CD8-positive, alpha-beta memory T cell (primary cell): ENCODE measurements at regions not wholly inside any gene's neighbourhood (a gene's known extent, or its start where the extent isn't known, plus 50 kb on each side); places are given as distances from the start of the nearest gene placed in this dataset.

Source experiments
- CTCF ChIA-PET: fragments of 350-600 bp; sonication (Branson Sonifier 250); formaldehyde crosslinking; loops from one replicate; lab custom pipeline; 2021; ENCODE audit warnings: antibody characterized with exemption; lab: Charles Lee
- POLR2A ChIA-PET: fragments of 350-600 bp; sonication (Branson Sonifier 250); formaldehyde crosslinking; loops from one replicate; lab custom pipeline; 2021; ENCODE audit warnings: antibody characterized with exemption; lab: Charles Lee
- DNase-seq, 5 donors: peaks; one replicate each; pipeline versions ENCODE4 v3.0.0 to v3.0.0-alpha.2; 2020 to 2022; ENCODE audit warnings: mixed read lengths in 1 of 5
- H3K27ac ChIP-seq: one replicate; pipeline ENCODE4 v1.7.0; 2013; ENCODE audit warnings: low read depth, mild to moderate bottlenecking, low read length, moderate library complexity
- H3K27me3 ChIP-seq: 2 replicates; pipeline ENCODE4 v1.7.0; 2013; ENCODE audit warnings: low read length, mild to moderate bottlenecking; ENCODE audit not compliant: insufficient read depth, poor library complexity, severe bottlenecking
- H3K36me3 ChIP-seq: 2 replicates; pipeline ENCODE4 v1.7.0; 2013; ENCODE audit warnings: mild to moderate bottlenecking, low read length, moderate library complexity; ENCODE audit not compliant: insufficient read depth
- H3K4me1 ChIP-seq: 2 replicates; pipeline ENCODE4 v1.7.0; 2013; ENCODE audit warnings: mild to moderate bottlenecking, low read length, moderate library complexity; ENCODE audit not compliant: insufficient read depth
- H3K4me3 ChIP-seq: 2 replicates; pipeline ENCODE4 v1.7.0; 2013; ENCODE audit warnings: mild to moderate bottlenecking, low read length
- H3K9me3 ChIP-seq: 2 replicates; pipeline ENCODE4 v1.7.0; 2013; ENCODE audit warnings: mild to moderate bottlenecking, low read length
- H3K27ac Mint-ChIP-seq, 8 donors: one replicate each; pipeline ENCODE4 v1.8.0; 2020 to 2021; ENCODE audit warnings: mixed read lengths in 8 of 8, mild to moderate bottlenecking in 6 of 8, inconsistent platforms in 3 of 8, moderate library complexity in 3 of 8
- H3K27me3 Mint-ChIP-seq, 2 donors: one replicate each; pipeline ENCODE4 v1.8.0; 2020 to 2021; ENCODE audit warnings: mixed read lengths in 2 of 2, mild to moderate bottlenecking in 1 of 2, moderate library complexity in 1 of 2
- H3K36me3 Mint-ChIP-seq, 3 donors: one replicate each; pipeline ENCODE4 v1.8.0; 2020 to 2021; ENCODE audit warnings: mixed read lengths in 3 of 3, inconsistent platforms in 1 of 3, mild to moderate bottlenecking in 1 of 3
- H3K4me1 Mint-ChIP-seq, 3 donors: one replicate each; pipeline ENCODE4 v1.8.0; 2020 to 2021; ENCODE audit warnings: mixed read lengths in 3 of 3, inconsistent platforms in 1 of 3, mild to moderate bottlenecking in 1 of 3
- H3K4me3 Mint-ChIP-seq, 7 donors: one replicate each; pipeline ENCODE4 v1.8.0; 2020 to 2021; ENCODE audit warnings: mixed read lengths in 7 of 7, mild to moderate bottlenecking in 6 of 7, moderate library complexity in 4 of 7, inconsistent platforms in 2 of 7
- H3K9me3 Mint-ChIP-seq, 5 donors: one replicate each; pipeline ENCODE4 v1.8.0; 2020 to 2022; ENCODE audit warnings: mixed read lengths in 5 of 5, mild to moderate bottlenecking in 3 of 5, moderate library complexity in 2 of 5, inconsistent platforms in 1 of 5

DNA sequence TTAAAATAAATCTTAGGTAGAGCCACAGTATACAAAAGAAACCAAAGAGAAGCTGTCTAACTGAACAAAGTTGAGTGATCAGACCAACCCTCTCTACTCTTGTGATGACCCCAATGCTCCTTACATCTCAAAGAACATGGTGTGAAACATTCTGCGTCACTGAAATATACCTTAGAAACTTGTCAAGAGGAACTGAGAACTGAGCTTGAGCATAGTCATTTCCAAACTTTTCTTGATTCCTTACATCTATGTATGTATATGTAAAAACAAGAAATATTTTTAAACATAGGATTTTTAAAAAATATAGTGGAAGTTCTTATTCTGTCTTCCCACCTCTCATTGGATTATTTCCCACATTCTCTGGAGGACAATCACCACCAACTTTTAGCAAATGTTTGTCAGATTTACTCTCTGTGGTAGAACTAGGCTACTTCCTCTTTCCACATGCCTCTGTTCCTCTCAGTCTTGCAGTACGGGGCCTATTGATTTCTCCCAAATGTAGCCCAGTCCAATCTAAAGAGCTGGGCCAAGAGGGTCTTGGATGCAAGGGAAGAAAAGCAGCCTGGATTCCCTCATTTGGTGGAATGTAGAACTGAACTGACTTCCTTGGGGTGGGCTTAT lies 98.2 kb upstream of the HHIP start:
- no peak for DNase-seq
- no peaks in the 10 kb centered on the region for H3K36me3 Mint-ChIP-seq
- H3K9me3 Mint-ChIP-seq: peaks cover 0 to 8% (median 4%) of the 10 kb centered on the region in 5 donors
- Histone ChIP-seq H3K27ac (no peak overlapping the region), H3K4me3 (no peak overlapping the region), H3K27me3 (no peaks in the 10 kb centered on the region), H3K9me3 (no peaks in the 10 kb centered on the region), H3K4me1 (no peaks in the 10 kb centered on the region), H3K36me3 (no peaks in the 10 kb centered on the region)
- no peak overlapping the region for H3K4me3 Mint-ChIP-seq
- no peaks in the 10 kb centered on the region for H3K4me1 Mint-ChIP-seq
- POLR2A ChIA-PET: no interaction called here
- no peak overlapping the region for H3K27ac Mint-ChIP-seq
- no peaks in the 10 kb centered on the region for H3K27me3 Mint-ChIP-seq
- CTCF ChIA-PET: no interaction called here

DNA sequence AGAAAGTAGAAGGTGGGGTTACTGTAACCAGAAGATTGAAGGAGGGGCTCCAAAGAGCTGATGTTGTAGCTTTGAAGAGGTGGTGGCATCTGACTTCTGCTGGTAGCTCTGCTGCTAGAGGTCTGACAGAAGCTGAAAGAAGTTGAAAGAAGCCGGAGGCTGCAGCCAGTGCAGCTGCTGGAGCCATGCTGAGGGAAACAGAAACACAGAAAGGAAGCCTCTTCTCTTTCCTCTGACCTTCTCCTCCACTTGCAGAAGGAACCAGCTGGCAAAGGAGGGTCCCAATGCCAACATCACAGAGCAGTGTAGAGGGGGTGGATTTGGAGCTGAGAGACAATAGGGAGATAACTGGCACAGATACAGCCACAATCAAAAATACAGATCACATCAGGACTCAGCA lies 89.3 kb upstream of the HHIP start:
- Histone ChIP-seq H3K9me3 (no peaks in the 10 kb centered on the region), H3K4me3 (no peak overlapping the region), H3K27me3 (no peaks in the 10 kb centered on the region), H3K36me3 (no peaks in the 10 kb centered on the region), H3K4me1 (no peaks in the 10 kb centered on the region), H3K27ac (no peak overlapping the region)
- CTCF ChIA-PET: interaction anchor here (0.6 kb wide), 1 partner anchor 63 kb away, joined by 3 read pairs; no protein-coding TSS in a partner anchor
- Mint-ChIP-seq H3K27ac (no peak overlapping the region), H3K27me3 (no peaks in the 10 kb centered on the region), H3K4me1 (no peaks in the 10 kb centered on the region), H3K4me3 (no peak overlapping the region), H3K9me3 (no peaks in the 10 kb centered on the region), H3K36me3 (no peaks in the 10 kb centered on the region)
- DNase-seq: no peak
- POLR2A ChIA-PET: no interaction called here

DNA sequence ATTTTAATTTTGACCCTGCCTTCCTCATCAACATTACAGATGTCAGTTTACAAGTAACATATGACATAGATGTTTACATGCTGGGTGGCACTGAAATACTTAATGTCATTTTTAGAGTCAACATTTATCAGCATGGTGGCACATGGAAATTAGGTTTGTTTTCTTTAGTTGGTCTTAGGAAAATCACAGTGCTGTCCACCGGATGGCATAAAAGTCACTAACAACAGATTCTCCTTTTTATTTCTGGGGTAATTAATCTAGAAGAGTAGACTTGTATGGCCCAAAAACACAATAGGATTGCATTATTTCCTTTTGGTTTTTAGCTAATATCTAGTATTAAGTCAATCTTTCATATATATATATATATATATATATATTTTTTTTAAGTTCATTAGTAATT lies 88.6 kb upstream of the HHIP start:
- H3K36me3 ChIP-seq: no peaks in the 10 kb centered on the region
- H3K4me1 ChIP-seq: no peaks in the 10 kb centered on the region
- no peak for DNase-seq
- no peaks in the 10 kb centered on the region for H3K27me3 ChIP-seq
- Mint-ChIP-seq H3K4me1 (no peaks in the 10 kb centered on the region), H3K36me3 (no peaks in the 10 kb centered on the region), H3K4me3 (no peak overlapping the region), H3K9me3 (no peaks in the 10 kb centered on the region), H3K27ac (no peak overlapping the region), H3K27me3 (no peaks in the 10 kb centered on the region)
- H3K27ac ChIP-seq: no peak overlapping the region
- no peaks in the 10 kb centered on the region for H3K9me3 ChIP-seq
- POLR2A ChIA-PET: no interaction called here
- no peak overlapping the region for H3K4me3 ChIP-seq
- CTCF ChIA-PET: no interaction called here

DNA sequence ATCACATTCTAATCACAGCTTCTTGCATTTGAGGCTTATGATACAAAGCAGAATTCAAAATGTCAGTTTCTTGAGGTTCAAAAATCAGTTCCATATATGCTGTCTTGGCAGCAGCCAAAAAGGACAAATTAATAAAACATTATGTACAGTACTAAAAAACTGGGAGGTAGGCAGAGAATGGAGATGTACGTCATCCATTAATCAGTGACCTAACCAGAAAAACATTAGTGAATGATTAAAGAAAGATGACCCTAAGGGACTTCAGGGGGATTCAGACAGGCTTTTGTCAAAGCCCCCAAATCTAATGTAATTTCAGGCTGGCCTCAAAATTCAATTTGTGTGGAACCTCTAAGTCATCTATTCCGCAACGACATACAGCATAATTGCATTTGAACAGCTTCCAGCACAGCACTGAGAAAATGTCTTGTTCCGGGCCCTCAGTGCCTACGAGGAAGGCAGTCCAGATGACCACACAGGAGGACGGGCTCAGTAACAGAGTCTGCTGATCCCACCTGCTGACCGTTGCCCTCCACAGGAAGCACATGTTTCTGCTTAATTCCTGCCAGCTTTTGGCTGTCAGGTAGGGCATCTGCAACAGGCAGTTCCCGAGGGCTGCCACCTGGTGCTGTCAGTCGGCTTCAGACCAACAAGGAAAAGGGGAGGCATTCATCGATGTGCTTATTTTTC lies 83.8 kb upstream of the HHIP start:
- no peaks in the 10 kb centered on the region for H3K4me1 Mint-ChIP-seq
- H3K9me3 Mint-ChIP-seq: no peaks in the 10 kb centered on the region
- Histone ChIP-seq H3K4me3 (no peak overlapping the region), H3K4me1 (no peaks in the 10 kb centered on the region), H3K36me3 (no peaks in the 10 kb centered on the region), H3K9me3 (no peaks in the 10 kb centered on the region), H3K27ac (no peak overlapping the region), H3K27me3 (no peaks in the 10 kb centered on the region)
- no peak for DNase-seq
- no peaks in the 10 kb centered on the region for H3K27me3 Mint-ChIP-seq
- CTCF ChIA-PET: no interaction called here
- H3K27ac Mint-ChIP-seq: no peak overlapping the region
- H3K36me3 Mint-ChIP-seq: no peaks in the 10 kb centered on the region
- POLR2A ChIA-PET: no interaction called here
- H3K4me3 Mint-ChIP-seq: no peak overlapping the region

DNA sequence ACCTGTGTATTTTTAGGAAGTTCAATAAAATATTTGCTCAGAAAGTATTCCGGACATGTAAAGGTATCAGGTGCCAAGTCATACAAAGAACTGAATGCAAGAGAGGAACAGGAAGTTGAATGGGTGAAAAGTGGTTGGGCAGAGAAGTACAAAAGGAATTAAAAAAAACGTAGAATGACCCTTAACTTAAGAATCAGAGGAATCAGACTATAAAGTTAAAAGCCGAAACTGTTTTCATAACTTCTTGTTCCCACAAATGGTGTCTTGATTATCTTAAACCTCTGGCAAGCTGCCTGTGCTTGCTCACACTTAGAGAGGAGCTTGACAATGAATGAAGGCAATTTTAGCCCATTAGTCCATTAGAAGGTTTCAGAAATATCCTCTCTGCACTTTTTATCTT lies 81.6 kb upstream of the HHIP start:
- Mint-ChIP-seq H3K27me3 (no peaks in the 10 kb centered on the region), H3K36me3 (no peaks in the 10 kb centered on the region), H3K9me3 (peaks cover 0 to 2% (median 0%) of the 10 kb centered on the region in 5 donors), H3K4me1 (no peaks in the 10 kb centered on the region), H3K4me3 (no peak overlapping the region), H3K27ac (no peak overlapping the region)
- no peaks in the 10 kb centered on the region for H3K4me1 ChIP-seq
- no peaks in the 10 kb centered on the region for H3K36me3 ChIP-seq
- no peaks in the 10 kb centered on the region for H3K27me3 ChIP-seq
- DNase-seq: no peak
- no peak overlapping the region for H3K4me3 ChIP-seq
- ChIA-PET CTCF (no interaction called here), POLR2A (no interaction called here)
- H3K9me3 ChIP-seq: no peaks in the 10 kb centered on the region
- H3K27ac ChIP-seq: no peak overlapping the region

DNA sequence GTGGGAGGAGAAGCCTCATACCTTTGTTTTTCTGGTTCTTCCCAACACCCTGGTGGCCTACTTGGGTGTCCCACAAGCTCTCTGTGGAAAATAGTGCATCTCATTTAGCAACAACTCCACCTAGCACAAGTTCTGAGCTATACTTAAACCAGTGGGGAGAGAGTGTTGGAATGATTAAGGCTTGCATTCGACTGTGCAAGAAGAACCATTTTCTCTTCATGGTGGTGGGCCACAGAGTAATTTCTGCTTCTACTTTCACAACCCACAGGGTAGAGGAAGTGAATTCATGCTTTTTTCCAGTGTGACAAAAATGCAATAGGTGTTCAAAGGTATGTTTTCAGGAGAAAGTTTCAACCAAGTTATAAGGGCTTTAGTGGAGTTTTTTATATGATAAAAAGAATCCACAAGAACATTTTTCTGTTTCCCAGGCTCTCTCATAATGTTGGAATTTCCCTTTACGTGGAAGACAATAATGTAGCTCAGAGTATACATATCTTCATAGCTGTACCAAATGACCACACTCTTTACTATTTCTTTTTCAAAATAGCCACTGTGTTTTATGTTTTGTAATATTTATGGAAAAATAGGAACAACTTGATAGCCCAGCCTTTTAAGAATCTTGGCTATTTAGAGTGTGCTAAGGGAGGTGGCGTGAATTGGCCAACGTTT lies 80.3 kb upstream of the HHIP start:
- POLR2A ChIA-PET: no interaction called here
- Mint-ChIP-seq H3K9me3 (peaks cover 0 to 4% (median 1%) of the 10 kb centered on the region in 5 donors), H3K27me3 (no peaks in the 10 kb centered on the region), H3K4me1 (no peaks in the 10 kb centered on the region), H3K27ac (no peak overlapping the region), H3K36me3 (no peaks in the 10 kb centered on the region), H3K4me3 (no peak overlapping the region)
- no peaks in the 10 kb centered on the region for H3K27me3 ChIP-seq
- DNase-seq: no peak
- H3K4me1 ChIP-seq: no peaks in the 10 kb centered on the region
- CTCF ChIA-PET: no interaction called here
- no peaks in the 10 kb centered on the region for H3K9me3 ChIP-seq
- no peak overlapping the region for H3K4me3 ChIP-seq
- H3K27ac ChIP-seq: no peak overlapping the region
- H3K36me3 ChIP-seq: no peaks in the 10 kb centered on the region

DNA sequence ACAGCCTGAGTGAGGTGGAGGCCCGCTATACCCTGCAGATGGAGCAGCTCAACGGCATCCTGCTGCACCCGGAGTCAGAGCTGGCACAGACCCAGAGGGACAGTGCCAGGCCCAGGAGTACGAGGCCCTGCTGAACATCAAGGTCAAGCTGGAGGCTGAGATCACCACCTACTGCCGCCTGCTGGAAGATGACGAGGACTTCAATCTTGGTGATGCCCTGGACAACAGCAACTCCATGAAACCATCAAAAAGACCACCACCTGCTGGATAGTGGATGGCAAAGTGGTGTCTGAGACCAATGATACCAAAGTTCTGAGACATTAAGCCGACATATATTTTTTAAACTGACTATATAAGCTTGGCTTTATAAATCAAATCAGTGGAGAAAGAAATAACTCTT lies 73.3 kb upstream of the HHIP start:
- CTCF ChIA-PET: no interaction called here
- POLR2A ChIA-PET: no interaction called here
- Histone ChIP-seq H3K27ac (no peak overlapping the region), H3K4me1 (no peaks in the 10 kb centered on the region), H3K4me3 (no peak overlapping the region), H3K36me3 (no peaks in the 10 kb centered on the region), H3K27me3 (no peaks in the 10 kb centered on the region), H3K9me3 (no peaks in the 10 kb centered on the region)
- H3K27ac Mint-ChIP-seq: no peak overlapping the region
- no peaks in the 10 kb centered on the region for H3K36me3 Mint-ChIP-seq
- H3K4me1 Mint-ChIP-seq: no peaks in the 10 kb centered on the region
- no peaks in the 10 kb centered on the region for H3K27me3 Mint-ChIP-seq
- peaks cover 0 to 4% (median 1%) of the 10 kb centered on the region in 5 donors for H3K9me3 Mint-ChIP-seq
- no peak for DNase-seq
- H3K4me3 Mint-ChIP-seq: no peak overlapping the region

DNA sequence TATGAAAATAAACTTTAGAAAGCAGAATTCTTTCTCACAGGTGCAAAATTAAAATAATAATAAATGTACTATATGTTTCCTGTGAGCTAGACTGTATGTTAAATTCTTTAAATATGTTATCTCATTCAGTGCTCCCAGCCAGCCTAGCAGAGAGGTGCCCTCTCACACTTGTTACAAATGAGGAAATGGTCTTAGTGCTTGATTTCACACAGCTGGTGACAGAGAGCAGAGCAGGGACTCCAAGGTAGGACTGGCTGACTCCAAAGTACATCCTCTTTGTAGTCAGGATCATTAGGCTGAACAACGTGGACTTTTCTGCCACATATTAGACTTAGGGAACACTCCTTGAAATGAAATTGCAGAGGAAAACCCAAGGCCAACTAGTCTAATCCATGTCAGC lies 72.0 kb upstream of the HHIP start:
- no peaks in the 10 kb centered on the region for H3K4me1 ChIP-seq
- no peak for DNase-seq
- CTCF ChIA-PET: no interaction called here
- no peak overlapping the region for H3K27ac Mint-ChIP-seq
- no peaks in the 10 kb centered on the region for H3K36me3 ChIP-seq
- no peaks in the 10 kb centered on the region for H3K27me3 ChIP-seq
- H3K27me3 Mint-ChIP-seq: no peaks in the 10 kb centered on the region
- POLR2A ChIA-PET: no interaction called here
- no peak overlapping the region for H3K27ac ChIP-seq
- H3K4me1 Mint-ChIP-seq: no peaks in the 10 kb centered on the region
- no peak overlapping the region for H3K4me3 ChIP-seq
- H3K9me3 Mint-ChIP-seq: peaks cover 0 to 4% (median 0%) of the 10 kb centered on the region in 5 donors
- H3K36me3 Mint-ChIP-seq: no peaks in the 10 kb centered on the region
- no peak overlapping the region for H3K4me3 Mint-ChIP-seq
- H3K9me3 ChIP-seq: no peaks in the 10 kb centered on the region
